C4-2B (cell line): ENCODE measurements at regions not wholly inside any gene's neighbourhood (a gene's known extent, or its start where the extent isn't known, plus 50 kb on each side); places are given as distances from the start of the nearest gene placed in this dataset.

Source experiments
- H3K27ac ChIP-seq: fragments of 450-650 bp; 2 replicates; pipeline ENCODE4 v1.5.1; 2017
- CTCF ChIP-seq: fragments of 450-650 bp; conservative IDR thresholded peaks from 2 replicates; pipeline ENCODE4 v1.5.1; 2017; ENCODE audit warnings: mild to moderate bottlenecking
- ZFX ChIP-seq: fragments of 450-650 bp; IDR thresholded peaks from 2 replicates; pipeline ENCODE4 v1.6.1; 2017

GRCh38 chr4:168028568-168028967 lies 63.8 kb upstream of the ANXA10 start:
- no peak overlapping the region for H3K27ac ChIP-seq
- TF ChIP-seq ZFX, result no peak
- peak; percentile 55 for TF ChIP-seq CTCF

- TF ChIP-seq ZFX (no peak), CTCF (no peak)
- H3K27ac ChIP-seq, result no peak overlapping the region
These were observed 63.3 kb upstream of the ANXA10 start for GRCh38 chr4:168028970-168029597.

- no peak overlapping the region for H3K27ac ChIP-seq
- TF ChIP-seq ZFX (no peak), CTCF (no peak)
These were observed 54.7 kb upstream of the ANXA10 start for GRCh38 chr4:168037676-168038075.

- TF ChIP-seq ZFX, result no peak
- TF ChIP-seq CTCF, result no peak
These were observed 52.7 kb upstream of the ANXA10 start for GRCh38 chr4:168039593-168039992.

More at GRCh38 chr4:168039593-168039992, 52.7 kb upstream of the ANXA10 start:
- no peak overlapping the region for H3K27ac ChIP-seq
